NB4 (cell line): ENCODE measurements at regions not wholly inside any gene's neighbourhood (a gene's known extent, or its start where the extent isn't known, plus 50 kb on each side); places are given as distances from the start of the nearest gene placed in this dataset.

Experiments used
- DNase-seq: peaks from one replicate; pipeline ENCODE4 v3.0.0; 2010; ENCODE audit warnings: low read depth
- H3K4me3 ChIP-seq: one replicate; pipeline ENCODE4 v1.5.1; 2011; ENCODE audit warnings: mild to moderate bottlenecking, low read depth, low read length, moderate library complexity
- MYC ChIP-seq: IDR thresholded peaks from 2 replicates; pipeline ENCODE4 v1.6.1; 2011; ENCODE audit warnings: low read depth, low read length
- POLR2A ChIP-seq: IDR thresholded peaks from 2 replicates; pipeline ENCODE4 v1.6.1; 2011; ENCODE audit warnings: mild to moderate bottlenecking; ENCODE audit not compliant: insufficient read length; ENCODE audit errors: extremely low read depth
- TF ChIP-seq, protein P1 (sequence below): IDR thresholded peaks from 2 replicates; pipeline ENCODE4 v1.6.1; 2011; ENCODE audit warnings: low read depth, low read length
- TF ChIP-seq, protein P2 (sequence below): IDR thresholded peaks from one replicate; pipeline ENCODE4 v1.5.1; 2012; ENCODE audit warnings: low read depth, low read length

DNA sequence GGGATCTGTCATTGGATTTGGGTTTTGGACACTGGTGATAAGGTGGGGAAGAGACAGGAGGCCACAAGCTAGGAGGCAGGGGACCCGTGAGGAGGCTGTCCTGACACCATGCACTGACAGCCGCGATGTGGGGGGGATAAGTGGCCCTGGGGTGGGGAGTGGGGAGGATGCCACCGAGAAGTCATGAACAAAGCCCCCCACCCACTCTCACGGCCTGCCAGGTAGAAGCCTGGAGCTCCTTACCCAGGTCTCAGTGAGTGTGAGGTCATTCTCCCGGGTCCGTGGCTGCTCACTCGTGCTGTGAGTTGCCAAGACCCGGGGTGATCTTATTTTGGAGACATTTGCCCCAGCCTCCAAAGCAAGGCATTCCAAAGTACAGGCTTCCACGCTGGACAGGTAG is 165.9 kb upstream of the TNRC6C start:
- TF ChIP-seq, protein P1, sequence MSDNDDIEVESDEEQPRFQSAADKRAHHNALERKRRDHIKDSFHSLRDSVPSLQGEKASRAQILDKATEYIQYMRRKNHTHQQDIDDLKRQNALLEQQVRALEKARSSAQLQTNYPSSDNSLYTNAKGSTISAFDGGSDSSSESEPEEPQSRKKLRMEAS: no peak
- H3K4me3 ChIP-seq: no peak overlapping the region
- no peak for DNase-seq

DNA sequence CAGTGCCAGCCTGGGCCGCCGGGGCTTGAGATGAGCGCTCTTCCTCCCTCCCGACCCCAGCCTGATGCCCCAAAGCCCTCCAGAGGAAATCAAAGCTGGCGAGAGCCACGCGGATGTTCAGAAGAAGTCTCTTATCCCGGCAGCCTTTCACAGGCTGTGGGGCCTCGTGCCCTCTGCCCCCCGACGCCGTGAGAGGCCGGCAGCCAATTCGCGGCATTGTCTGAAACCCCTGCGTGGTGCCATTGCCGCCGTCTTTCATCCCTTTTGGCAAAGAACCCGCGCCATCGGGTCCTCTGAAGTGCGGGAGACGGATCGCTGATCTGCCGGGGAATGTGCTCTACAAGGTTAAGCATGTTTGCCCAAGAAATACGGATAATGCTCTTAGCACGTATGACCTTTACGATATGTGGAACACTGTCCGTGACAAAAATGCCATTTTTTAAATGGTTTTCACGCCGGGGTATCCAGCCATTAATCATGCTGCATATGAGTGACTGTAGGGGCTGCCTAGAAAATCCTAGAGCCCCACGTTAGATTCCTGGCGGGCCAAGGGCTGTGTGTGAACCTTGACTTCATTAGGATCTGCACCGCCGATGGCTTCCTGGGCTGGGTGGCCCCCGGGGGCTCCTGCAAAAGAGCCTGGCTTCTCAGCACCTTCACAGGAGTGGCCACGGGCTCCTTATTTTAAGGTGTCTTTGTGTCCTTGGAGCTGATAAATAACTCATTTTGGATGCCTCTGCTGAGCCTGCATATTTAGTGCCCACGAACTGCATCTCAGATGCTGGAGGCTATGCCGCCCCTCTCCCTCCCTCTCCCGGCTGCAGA is 165.1 kb upstream of the TNRC6C start:
- H3K4me3 ChIP-seq: no peak overlapping the region
- DNase-seq: no peak
- TF ChIP-seq MYC (no peak), POLR2A (no peak)
- TF ChIP-seq, protein P1: no peak
- TF ChIP-seq, protein P2, sequence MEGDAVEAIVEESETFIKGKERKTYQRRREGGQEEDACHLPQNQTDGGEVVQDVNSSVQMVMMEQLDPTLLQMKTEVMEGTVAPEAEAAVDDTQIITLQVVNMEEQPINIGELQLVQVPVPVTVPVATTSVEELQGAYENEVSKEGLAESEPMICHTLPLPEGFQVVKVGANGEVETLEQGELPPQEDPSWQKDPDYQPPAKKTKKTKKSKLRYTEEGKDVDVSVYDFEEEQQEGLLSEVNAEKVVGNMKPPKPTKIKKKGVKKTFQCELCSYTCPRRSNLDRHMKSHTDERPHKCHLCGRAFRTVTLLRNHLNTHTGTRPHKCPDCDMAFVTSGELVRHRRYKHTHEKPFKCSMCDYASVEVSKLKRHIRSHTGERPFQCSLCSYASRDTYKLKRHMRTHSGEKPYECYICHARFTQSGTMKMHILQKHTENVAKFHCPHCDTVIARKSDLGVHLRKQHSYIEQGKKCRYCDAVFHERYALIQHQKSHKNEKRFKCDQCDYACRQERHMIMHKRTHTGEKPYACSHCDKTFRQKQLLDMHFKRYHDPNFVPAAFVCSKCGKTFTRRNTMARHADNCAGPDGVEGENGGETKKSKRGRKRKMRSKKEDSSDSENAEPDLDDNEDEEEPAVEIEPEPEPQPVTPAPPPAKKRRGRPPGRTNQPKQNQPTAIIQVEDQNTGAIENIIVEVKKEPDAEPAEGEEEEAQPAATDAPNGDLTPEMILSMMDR: no peak

DNA sequence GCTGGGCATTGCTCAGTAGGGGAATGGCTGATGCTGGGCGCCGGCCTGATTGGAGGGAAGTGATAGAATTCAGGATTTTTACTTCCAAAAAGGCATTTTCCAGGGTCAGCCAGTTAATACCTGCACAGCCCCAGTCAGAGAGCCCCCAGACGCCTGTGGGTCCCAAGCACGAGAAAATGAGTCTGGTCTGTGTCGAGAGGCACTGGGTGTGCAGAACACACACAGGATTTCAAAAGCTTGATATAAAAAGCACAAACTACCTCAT is 164.6 kb upstream of the TNRC6C start:
- DNase-seq: no peak
- TF ChIP-seq, protein P1: no peak
- TF ChIP-seq POLR2A (no peak), MYC (no peak)
- TF ChIP-seq, protein P2: no peak
- no peak overlapping the region for H3K4me3 ChIP-seq

DNA sequence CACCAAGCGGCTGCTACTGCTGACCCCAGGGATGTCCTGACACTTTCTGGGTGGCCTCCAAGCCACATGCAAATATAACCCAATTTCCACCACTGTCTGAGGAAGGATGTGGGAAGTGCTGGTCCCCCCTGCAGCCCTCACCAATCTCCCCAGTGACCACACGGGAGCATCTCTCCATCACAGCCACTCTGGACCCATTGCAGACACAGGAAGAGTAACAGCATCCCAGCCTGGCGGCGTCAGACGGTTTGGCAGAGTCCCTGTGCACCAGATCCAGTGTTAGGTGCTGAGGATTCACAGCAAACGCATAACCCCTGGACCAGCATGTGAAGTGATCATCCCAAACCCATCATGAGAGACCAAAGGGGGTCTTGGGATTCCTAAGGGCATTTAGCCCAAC is 163.7 kb upstream of the TNRC6C start:
- H3K4me3 ChIP-seq: no peak overlapping the region
- no peak for DNase-seq
- no peak for TF ChIP-seq POLR2A
- TF ChIP-seq, protein P1: no peak
- no peak for TF ChIP-seq MYC
- TF ChIP-seq, protein P2: no peak

DNA sequence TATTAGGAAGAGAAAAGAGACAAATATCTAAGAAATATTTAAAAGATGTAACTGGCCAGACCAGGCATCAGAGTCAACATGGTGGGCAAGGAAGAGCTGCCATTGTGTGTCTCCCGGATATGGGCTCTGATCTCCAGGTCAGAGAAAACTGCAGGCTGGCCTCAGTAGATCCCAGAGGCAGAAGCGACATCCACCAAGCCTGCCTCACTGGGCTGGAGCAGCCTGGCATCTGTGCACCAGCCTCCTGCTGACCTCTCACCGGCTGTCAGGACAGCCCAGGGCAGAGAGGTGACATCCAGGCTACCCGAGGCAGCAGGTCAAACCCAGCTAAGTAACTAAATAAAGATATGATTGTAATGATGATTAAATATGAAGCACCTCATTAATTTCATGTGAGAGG is 162.8 kb upstream of the TNRC6C start:
- TF ChIP-seq, protein P1: no peak
- no peak for TF ChIP-seq POLR2A
- TF ChIP-seq MYC: no peak
- TF ChIP-seq, protein P2: no peak
- H3K4me3 ChIP-seq: no peak overlapping the region
- no peak for DNase-seq

DNA sequence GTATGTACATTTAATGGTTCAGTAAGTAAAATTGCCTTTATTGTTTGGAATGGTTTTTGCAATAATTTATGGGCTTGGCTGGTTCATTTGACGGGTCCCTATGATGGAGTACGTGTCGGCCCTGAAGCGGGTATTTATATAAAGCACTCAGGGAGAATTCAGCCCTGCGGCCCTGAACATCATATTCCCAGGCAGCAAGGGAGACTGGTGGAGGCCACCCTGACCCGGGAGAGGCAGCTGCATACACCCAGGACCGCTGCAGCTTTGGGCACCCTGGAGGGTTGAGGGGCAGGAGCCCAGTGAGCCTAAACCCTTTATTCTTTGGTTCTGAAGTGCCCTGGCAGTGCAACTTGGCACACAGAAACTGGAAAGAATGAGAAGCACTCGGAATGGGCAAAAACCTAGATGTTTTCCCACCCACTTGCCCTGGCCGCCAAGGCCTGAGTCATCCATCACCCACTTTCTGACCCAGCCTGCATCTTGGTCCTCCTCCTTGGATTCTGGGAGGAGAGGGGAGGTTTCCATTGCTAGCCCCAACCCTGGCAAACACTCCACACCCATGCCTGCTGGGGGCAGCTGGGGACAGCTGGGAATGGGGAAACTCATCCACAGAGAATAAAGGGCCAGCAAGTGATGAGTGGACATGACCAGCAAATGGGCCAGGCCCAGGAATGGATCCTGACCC is 162.2 kb upstream of the TNRC6C start:
- no peak for DNase-seq
- H3K4me3 ChIP-seq: no peak overlapping the region
- TF ChIP-seq MYC (no peak), POLR2A (no peak)
- TF ChIP-seq, protein P1: no peak
- TF ChIP-seq, protein P2: no peak
